ENCODE measurements at regions not wholly inside any gene's neighbourhood (a gene's known extent, or its start where the extent isn't known, plus 50 kb on each side); places are given as distances from the start of the nearest gene placed in this dataset.

DNA sequence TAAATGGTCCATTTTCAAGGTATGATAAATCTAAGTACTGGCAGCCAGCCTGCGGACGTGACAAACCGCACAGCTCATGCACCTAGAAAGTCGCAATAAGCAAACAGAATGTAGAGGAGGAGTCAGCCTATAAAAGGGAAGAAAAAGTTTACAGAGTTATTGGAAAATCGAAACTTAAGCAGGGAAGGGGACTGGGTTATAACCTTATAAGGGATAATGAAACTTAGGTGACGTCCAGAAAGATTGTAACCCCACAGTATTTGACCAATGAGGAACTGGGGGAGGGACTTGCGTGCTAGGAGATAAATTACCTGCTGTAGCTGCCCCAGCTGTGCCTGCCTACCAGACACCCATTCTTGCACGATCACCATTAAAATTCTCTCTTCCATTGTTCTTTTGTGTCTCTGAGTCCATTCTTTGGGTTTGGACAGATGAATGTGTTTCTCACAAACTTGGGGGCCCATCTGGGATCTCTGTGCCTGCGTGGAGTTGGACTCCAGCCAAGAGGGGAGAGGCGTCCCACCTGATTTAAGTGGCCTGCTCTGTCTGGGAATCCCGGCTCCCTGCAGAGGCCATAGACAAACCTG lies 61.0 kb downstream of the ZCCHC12 start (continued):
- TF ChIP-seq, protein P1, sequence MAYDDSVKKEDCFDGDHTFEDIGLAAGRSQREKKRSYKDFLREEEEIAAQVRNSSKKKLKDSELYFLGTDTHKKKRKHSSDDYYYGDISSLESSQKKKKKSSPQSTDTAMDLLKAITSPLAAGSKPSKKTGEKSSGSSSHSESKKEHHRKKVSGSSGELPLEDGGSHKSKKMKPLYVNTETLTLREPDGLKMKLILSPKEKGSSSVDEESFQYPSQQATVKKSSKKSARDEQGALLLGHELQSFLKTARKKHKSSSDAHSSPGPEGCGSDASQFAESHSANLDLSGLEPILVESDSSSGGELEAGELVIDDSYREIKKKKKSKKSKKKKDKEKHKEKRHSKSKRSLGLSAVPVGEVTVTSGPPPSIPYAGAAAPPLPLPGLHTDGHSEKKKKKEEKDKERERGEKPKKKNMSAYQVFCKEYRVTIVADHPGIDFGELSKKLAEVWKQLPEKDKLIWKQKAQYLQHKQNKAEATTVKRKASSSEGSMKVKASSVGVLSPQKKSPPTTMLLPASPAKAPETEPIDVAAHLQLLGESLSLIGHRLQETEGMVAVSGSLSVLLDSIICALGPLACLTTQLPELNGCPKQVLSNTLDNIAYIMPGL (CRISPR knock-in tag; IDR thresholded peaks at IDR 0.05; ENCODE audit: borderline replicate concordance), result no peak
- TF ChIP-seq EHMT2 (IDR thresholded peaks at IDR 0.05; ENCODE audit: low read depth) (no peak), MAX (IDR thresholded peaks at IDR 0.05) (no peak), KDM1A (IDR thresholded peaks at IDR 0.05; ENCODE audit: low read depth) (no peak), TP53 (CRISPR knock-in tag; IDR thresholded peaks at IDR 0.05) (no peak), CHD2 (IDR thresholded peaks at IDR 0.05; ENCODE audit: low read length, partially characterized antibody) (no peak), EHF (CRISPR knock-in tag; IDR thresholded peaks at IDR 0.05) (no peak), GATA3 (IDR thresholded peaks at IDR 0.05; ENCODE audit: borderline replicate concordance) (no peak)

DNA sequence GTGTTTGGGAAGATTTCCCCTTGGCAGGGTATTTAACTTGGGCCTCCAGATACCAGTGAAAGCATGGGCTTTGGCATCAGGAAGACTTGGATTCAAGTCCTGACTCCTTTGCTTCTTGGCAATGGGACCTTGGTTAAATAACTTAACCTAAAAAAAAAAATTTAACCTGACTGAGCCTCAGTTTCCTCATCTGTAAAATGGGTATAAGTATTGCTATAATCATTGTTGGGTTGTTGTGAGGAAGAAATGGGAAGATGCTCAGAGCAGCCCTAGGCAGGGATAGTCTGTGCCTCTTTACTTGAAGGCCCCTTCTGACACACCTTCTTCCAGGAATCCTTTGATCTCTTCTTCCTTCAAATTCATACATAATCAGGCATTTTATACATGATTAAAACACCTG lies 70.3 kb downstream of the ZCCHC12 start:
- ATAC-seq (no peak), DNase-seq (ENCODE audit: low read depth in 1 of 2, low spot score in 1 of 2) (no peak), FAIRE-seq (no peak)
- H3K4me3 ChIP-seq, result no peak overlapping the region
- TF ChIP-seq RCOR1 (IDR thresholded peaks at IDR 0.05; ENCODE audit: low read depth, low read length) (no peak), HOXB5 (CRISPR knock-in tag; IDR thresholded peaks at IDR 0.05) (no peak), POLR2A (IDR thresholded peaks at IDR 0.05; ENCODE audit: low read length) (no peak), ESRRA (IDR thresholded peaks at IDR 0.05; ENCODE audit: borderline replicate concordance, low read length) (no peak), TFCP2L1 (CRISPR knock-in tag; IDR thresholded peaks at IDR 0.05) (no peak), MYC (IDR thresholded peaks at IDR 0.05; ENCODE audit: borderline replicate concordance, low read length) (no peak), HDAC2 (IDR thresholded peaks at IDR 0.05) (no peak), RARB (CRISPR knock-in tag; IDR thresholded peaks at IDR 0.05) (no peak), USF2 (IDR thresholded peaks at IDR 0.05) (no peak), CBX8 (IDR thresholded peaks at IDR 0.05) (no peak), KDM1A (IDR thresholded peaks at IDR 0.05; ENCODE audit: low read depth) (no peak)
- TF ChIP-seq, protein P2, sequence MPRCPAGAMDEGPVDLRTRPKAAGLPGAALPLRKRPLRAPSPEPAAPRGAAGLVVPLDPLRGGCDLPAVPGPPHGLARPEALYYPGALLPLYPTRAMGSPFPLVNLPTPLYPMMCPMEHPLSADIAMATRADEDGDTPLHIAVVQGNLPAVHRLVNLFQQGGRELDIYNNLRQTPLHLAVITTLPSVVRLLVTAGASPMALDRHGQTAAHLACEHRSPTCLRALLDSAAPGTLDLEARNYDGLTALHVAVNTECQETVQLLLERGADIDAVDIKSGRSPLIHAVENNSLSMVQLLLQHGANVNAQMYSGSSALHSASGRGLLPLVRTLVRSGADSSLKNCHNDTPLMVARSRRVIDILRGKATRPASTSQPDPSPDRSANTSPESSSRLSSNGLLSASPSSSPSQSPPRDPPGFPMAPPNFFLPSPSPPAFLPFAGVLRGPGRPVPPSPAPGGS (IDR thresholded peaks at IDR 0.05), result no peak
- TF ChIP-seq, protein P3, sequence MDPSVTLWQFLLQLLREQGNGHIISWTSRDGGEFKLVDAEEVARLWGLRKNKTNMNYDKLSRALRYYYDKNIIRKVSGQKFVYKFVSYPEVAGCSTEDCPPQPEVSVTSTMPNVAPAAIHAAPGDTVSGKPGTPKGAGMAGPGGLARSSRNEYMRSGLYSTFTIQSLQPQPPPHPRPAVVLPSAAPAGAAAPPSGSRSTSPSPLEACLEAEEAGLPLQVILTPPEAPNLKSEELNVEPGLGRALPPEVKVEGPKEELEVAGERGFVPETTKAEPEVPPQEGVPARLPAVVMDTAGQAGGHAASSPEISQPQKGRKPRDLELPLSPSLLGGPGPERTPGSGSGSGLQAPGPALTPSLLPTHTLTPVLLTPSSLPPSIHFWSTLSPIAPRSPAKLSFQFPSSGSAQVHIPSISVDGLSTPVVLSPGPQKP (IDR thresholded peaks at IDR 0.05; ENCODE audit: low read depth, low read length), result no peak
- ChIA-PET CTCF (no interaction called here), POLR2A (no interaction called here)
- no peak overlapping the region for H3K27ac ChIP-seq
- no peaks in the 10 kb centered on the region for H3K9me3 ChIP-seq
- no peak overlapping the region for H3K4me2 ChIP-seq
- H3K4me1 ChIP-seq, result no peaks in the 10 kb centered on the region

GRCh38 chrX:118901991-118902390 lies 72.4 kb upstream of the LONRF3 start:
- Histone ChIP-seq H3K4me2 (no peak overlapping the region), H3K27ac (no peak overlapping the region), H3K4me3 (no peak overlapping the region), H3K4me1 (no peaks in the 10 kb centered on the region), H3K9me3 (no peaks in the 10 kb centered on the region)
- ATAC-seq (no peak), DNase-seq (ENCODE audit: low read depth in 1 of 2, low spot score in 1 of 2) (no peak), FAIRE-seq (no peak)
- ChIA-PET POLR2A (no interaction called here), CTCF (interaction anchor here (1.1 kb wide), 1 partner anchor 41 kb away, joined by 3 read pairs; no protein-coding TSS in a partner anchor)
- TF ChIP-seq EHF (CRISPR knock-in tag; IDR thresholded peaks at IDR 0.05) (no peak), PBX3 (IDR thresholded peaks at IDR 0.05) (no peak), ESRRA (IDR thresholded peaks at IDR 0.05; ENCODE audit: borderline replicate concordance, low read length) (no peak), TP53 (CRISPR knock-in tag; IDR thresholded peaks at IDR 0.05) (no peak), PHF8 (IDR thresholded peaks at IDR 0.05; ENCODE audit: borderline replicate concordance, low read depth) (no peak), EP300 (IDR thresholded peaks at IDR 0.05) (no peak), EHMT2 (IDR thresholded peaks at IDR 0.05; ENCODE audit: low read depth) (no peak), SMC3 (IDR thresholded peaks at IDR 0.05) (no peak), POLR2A (IDR thresholded peaks at IDR 0.05; ENCODE audit: low read length) (no peak), RNF2 (IDR thresholded peaks at IDR 0.05; ENCODE audit: borderline replicate concordance, low read depth) (no peak), GATA3 (IDR thresholded peaks at IDR 0.05; ENCODE audit: borderline replicate concordance) (no peak), HES2 (IDR thresholded peaks at IDR 0.05) (no peak), NPAS2 (CRISPR knock-in tag; IDR thresholded peaks at IDR 0.05; ENCODE audit: borderline replicate concordance) (no peak), MAZ (IDR thresholded peaks at IDR 0.05; ENCODE audit: borderline replicate concordance, low read depth, low read length) (no peak), CHD4 (IDR thresholded peaks at IDR 0.05; ENCODE audit: borderline replicate concordance) (no peak)
- 55% methylated on average over 3 of the region's 4 CpGs for WGBS (ENCODE audit: missing lambda C conversion rate)

All from A549 (cell line).